Stimulated activated naive CD8-positive, alpha-beta T cell treated with anti-CD3 and anti-CD28 coated beads, Interleukin-15, Interleukin-2, amounts not matched to agents 100 U/mL and 50 U/mL, for 24 hours (primary cell): ENCODE measurements at regions not wholly inside any gene's neighbourhood (a gene's known extent, or its start where the extent isn't known, plus 50 kb on each side); places are given as distances from the start of the nearest gene placed in this dataset.

Experiments used
- ATAC-seq: fragments of 150-1000 bp; cut with Tn5 transposase; one replicate; pipeline ENCODE4 v1.10.0; 2021
- DNase-seq: peaks from one replicate; pipeline ENCODE4 v3.0.0; 2021

GRCh38 chr12:39124768-39125167 lies 219.4 kb upstream of the CPNE8 start:
- no peak for ATAC-seq
- no peak for DNase-seq

DNA sequence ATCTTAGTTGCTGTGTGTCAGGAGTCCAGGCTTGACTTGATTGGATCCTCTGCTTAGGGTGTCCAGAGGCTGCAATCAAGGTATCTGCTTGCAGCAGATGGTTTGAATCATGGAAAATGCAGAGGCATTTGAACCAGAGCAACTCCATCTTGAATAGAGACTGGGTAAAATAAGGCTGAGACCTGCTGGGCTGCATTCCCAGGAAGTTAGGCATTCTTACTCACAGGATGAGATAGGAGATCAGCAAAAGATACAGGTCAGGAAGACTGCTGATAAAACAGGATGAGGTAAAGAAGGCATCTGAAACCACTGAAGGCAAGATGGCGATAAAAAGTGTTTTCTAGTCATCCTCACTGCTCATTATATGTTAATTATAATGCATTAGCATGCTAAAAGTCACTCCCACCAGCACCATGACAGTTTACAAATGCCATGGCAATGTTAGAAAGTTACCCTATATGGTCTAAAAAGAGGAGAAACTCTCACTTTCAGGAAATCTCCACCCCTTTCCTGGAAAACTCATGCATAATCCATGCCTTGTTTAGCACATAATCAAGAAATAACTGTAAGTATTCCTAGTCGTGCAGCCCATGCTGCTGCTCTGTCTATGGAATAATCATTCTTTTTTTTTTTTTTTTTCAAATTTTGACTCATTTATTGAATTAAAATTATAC lies 218.3 kb upstream of the CPNE8 start:
- DNase-seq = no peak
- ATAC-seq = no peak

DNA sequence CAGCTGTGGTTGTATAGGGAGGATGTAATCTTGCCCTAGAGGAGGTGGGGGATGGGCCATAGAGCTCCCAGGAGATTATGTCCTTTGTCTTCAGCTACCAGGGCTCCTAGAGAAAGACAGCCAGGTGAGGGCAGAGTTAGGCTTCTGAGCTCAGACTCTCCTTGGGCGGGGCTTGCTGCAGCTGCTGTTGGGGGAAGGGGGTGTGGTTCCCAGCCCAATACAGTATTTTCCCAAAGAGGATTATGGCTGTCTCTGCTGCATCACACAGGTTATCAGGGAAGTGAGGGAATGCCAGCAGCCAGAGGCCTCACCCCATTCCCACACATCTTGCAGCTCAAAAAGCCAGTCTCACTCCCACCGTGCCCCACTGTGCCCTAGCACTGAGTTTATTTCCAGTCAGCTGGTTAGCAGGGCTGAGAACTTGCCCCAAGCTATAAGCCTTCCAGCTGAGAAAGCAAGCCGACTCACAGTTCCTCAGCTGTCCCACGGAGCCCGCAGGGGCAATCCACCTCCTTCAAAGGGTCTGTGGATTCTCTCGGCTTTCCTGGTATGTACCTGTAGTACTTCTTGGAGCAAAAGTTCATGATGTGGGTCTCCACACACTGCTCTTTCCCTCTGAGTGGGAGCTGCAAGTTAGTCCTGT lies 217.3 kb upstream of the CPNE8 start:
- ATAC-seq = no peak
- no peak for DNase-seq

GRCh38 chr12:39116861-39117260 lies 211.5 kb upstream of the CPNE8 start:
- ATAC-seq = no peak
- no peak for DNase-seq

GRCh38 chr12:39112064-39112463 lies 206.7 kb upstream of the CPNE8 start:
- DNase-seq (no peak), ATAC-seq (no peak)

DNA sequence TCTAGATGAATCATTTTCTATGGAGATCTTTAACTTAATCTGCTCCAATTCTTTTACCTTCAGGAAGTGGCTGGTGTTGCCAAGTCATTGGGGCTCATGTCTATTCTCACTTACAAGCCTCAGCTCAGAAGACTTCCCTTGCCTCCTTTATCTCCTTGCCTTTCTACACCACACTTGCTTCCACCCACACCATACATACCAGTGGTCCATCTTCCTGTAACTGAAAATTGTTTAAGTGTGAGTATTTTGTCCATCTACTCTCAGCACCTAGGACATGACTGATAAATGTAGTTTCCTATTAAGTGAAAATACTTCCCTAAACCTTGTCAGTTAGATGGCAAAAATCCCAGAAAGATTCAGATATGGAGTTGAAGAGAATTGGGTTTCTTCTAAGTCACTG lies 199.7 kb upstream of the CPNE8 start:
- DNase-seq = no peak
- ATAC-seq = no peak

- DNase-seq (no peak), ATAC-seq (peak; percentile 73)
These were observed 198.3 kb upstream of the CPNE8 start for GRCh38 chr12:39103552-39104165.

GRCh38 chr12:39102474-39103209 lies 197.3 kb upstream of the CPNE8 start:
- ATAC-seq (no peak), DNase-seq (no peak)

- no peak for DNase-seq
- no peak for ATAC-seq
These were observed 190.4 kb upstream of the CPNE8 start for GRCh38 chr12:39095636-39096330.

DNA sequence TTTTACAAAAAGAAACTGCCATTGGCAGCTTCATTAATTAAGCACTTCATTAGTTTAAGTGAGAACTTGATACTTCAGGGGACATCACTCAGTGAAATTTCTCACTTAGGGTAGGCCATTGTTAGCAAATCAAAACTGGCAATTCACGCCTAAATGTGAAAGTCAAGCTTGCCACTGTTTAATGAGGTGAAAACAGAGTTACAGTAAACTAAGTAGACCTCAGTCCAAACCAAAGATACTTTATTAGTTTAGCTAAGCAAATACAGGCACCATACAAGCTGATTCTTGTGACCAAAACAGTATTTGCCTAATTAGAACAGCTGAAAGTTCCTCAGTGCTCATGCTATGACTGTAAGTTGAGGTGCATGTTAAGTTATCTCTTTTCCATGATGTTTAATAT lies 176.5 kb upstream of the CPNE8 start:
- DNase-seq (no peak), ATAC-seq (no peak)

DNA sequence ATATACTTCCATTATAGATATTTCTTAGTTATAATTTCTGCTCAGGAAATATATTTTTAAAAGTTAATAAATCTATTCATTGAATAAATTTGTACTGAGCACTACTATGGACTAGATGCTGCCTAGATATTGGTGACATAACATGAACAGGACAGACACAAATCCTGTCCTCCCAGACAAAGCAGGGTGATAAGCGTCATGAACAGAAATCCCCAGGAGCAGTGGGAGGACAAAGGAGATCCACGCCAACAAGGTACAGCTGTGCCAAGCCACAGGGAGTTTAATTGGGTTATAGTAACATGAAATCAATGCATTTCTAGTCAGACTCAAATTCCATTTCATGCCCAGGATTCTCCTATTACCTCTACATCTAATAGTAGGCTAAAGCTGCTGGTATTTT lies 171.8 kb upstream of the CPNE8 start:
- DNase-seq (no peak), ATAC-seq (no peak)

GRCh38 chr12:39074063-39074462 lies 168.7 kb upstream of the CPNE8 start:
- ATAC-seq (no peak), DNase-seq (no peak)

- no peak for ATAC-seq
- DNase-seq = no peak
These were observed 167.3 kb upstream of the CPNE8 start for GRCh38 chr12:39072658-39073057.

- DNase-seq = no peak
- ATAC-seq = no peak
These were observed 166.2 kb upstream of the CPNE8 start for GRCh38 chr12:39071611-39072010.

DNA sequence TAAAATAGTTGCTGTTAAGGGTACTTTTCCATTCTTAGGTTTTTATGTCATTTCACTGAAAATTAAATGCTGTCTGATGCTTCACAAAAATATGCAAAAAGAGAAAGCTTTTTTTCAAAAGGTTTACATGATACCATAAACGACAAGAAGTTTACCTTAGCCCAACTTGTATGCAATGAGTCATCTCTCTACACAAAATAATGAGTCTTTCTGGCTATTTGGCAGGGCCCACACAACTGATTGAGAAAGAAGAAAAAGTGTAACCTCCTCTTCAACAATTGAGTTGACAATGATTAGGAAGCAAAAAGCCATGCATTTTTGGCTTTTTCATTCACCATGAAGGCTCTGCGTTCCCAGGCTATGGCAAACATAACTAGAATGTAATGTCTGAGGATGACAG lies 165.4 kb upstream of the CPNE8 start:
- DNase-seq = no peak
- ATAC-seq = no peak

DNA sequence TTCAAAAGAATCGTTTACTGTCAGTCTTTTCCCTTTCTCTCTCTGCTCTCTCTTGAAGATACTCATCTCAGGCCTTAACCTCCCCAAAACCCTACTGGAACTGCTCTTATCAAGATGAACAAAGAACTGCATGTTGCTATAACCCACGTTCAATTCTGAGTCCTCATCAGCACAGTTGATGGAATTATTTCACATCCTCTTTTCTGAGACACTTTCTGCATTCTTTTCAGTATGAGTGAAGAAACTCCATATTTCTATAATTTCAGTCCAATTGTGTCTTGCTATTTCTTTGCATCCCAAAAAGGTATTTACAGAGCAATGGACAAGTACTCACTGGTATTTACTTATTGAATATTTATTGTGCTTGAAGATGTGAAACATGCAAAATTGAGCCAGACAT lies 160.1 kb upstream of the CPNE8 start:
- ATAC-seq (no peak), DNase-seq (no peak)

DNA sequence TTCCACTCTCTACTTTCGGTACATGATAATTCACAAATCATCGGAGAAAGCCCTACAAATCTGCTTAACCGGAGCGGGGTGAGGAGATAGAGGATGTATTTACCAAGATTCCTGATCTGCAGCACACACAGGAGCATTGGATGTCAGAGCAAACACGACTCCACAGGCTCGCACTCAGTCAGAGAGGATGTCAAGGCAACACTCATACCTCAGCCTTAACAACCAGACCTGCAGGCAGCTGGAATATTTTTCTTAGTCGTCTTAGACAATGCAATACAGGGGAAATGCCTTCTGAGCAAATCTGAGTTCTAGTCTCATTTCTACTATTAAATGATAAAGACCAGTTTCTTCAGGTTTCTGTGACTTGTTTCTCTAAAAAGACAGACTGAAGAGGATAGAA lies 159.3 kb upstream of the CPNE8 start:
- no peak for ATAC-seq
- no peak for DNase-seq

- ATAC-seq (no peak), DNase-seq (no peak)
These were observed 157.0 kb upstream of the CPNE8 start for GRCh38 chr12:39062266-39062996.

DNA sequence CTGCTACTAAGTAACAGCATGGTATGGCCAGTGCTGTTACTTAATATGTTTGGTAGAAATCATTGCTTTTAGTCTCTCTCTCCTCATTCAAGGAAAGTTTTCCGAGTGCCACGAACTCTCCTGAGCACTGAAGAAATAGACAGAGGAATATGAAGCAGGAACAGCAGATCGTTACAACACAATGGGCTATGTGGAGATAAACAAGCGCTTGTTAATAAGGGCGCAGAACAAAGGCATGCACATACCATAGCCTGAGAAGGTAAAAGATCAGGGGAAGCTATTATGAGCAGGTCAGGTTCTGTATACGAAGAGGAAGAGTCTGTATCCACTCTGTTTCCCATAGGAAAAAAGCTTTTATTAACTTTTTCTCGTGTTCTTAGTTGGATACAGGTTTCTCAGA lies 156.2 kb upstream of the CPNE8 start:
- ATAC-seq = no peak
- no peak for DNase-seq

DNA sequence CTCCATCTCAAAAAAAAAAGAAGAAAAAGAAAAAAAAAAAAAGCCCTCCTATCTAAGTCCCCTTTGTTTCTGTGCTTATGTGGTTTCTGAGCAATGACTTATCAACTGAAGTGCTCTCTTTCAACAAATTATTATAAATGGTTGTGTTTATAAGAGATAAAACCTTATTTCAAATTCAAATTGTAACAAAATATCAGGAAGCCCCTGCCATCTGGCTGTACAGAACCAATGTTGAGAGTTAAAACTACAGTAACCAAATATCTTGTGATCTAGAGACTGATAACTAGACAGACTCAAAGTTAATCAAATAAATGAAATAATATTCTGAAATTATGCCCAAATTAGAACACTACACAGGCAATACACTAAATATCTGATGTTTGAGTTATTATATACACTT lies 143.0 kb upstream of the CPNE8 start:
- DNase-seq (no peak), ATAC-seq (no peak)

DNA sequence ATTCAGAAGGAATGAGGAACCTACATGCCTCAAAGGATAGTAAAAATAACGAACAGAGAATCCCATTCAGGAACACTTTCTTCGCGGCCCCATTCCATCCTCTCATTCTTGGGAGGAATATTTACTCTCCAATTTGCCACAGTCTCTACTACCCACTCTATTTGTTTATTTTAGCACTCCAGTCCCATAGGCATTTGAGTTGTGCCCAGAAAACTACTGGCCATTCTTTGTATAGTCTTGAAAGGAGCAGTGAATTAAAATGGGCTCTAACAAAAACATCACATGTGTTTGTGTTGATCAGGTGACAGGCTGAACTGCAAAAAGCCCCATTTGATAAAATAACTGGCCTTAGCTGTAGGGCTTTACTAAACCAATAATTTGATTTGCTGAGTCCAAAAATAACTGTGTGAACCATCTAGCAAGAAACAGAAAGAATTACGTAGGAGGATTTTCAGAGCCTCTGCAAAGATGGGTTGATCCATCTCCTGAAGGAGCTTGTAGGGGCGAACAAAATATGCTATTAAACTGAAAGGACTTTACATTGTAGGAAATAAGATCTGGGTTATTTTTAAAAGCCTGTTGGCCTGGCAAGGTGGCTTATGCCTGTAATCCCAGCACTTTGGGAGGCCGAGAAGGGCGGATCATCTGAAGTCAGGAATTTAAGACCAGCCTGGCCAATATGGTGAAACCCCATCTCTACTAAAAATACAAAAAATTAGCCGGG lies 142.3 kb upstream of the CPNE8 start:
- no peak for DNase-seq
- no peak for ATAC-seq
